NCI-H2196 (cell line): ENCODE measurements at regions not wholly inside any gene's neighbourhood (a gene's known extent, or its start where the extent isn't known, plus 50 kb on each side); places are given as distances from the start of the nearest gene placed in this dataset.

Experiments
- DNase-seq: peaks from one replicate; lab custom pipeline; 2025; ENCODE audit not compliant: unreplicated experiment; lab: John Stamatoyannopoulos, UW

GRCh38 chr2:120851116-120851773 is 115.6 kb downstream of the GLI2 start:
- DNase-seq: no peak

GRCh38 chr2:120852200-120852815 is 116.6 kb downstream of the GLI2 start:
- no peak for DNase-seq

GRCh38 chr2:120853306-120854013 is 117.8 kb downstream of the GLI2 start:
- DNase-seq: no peak

- no peak for DNase-seq
Measured at GRCh38 chr2:120854014-120854620, 118.4 kb downstream of the GLI2 start.

GRCh38 chr2:120854766-120855530 is 119.3 kb downstream of the GLI2 start:
- DNase-seq: no peak

- DNase-seq: no peak
Measured at GRCh38 chr2:120855855-120856405, 120.3 kb downstream of the GLI2 start.

GRCh38 chr2:120856421-120856862 is 120.8 kb downstream of the GLI2 start:
- DNase-seq: no peak

DNA sequence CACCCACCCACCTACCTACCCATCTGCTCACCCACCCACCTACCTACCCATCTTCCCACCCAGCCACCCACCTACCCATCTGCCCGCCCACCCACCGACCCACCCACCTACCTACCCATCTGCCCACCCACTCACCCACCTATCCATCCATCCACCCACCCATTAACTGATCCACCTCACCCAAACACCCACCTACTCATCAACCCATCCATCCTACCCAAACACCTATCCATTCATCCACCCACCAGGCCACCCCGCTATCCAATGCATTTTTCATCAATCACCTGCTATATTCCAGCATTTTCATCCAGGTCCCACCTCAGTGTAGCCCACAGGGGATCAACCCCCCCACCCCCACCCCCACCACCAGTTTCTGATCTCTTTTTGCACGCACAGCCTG is 121.8 kb downstream of the GLI2 start:
- no peak for DNase-seq

- no peak for DNase-seq
Measured at GRCh38 chr2:120857931-120858330, 122.3 kb downstream of the GLI2 start.

DNA sequence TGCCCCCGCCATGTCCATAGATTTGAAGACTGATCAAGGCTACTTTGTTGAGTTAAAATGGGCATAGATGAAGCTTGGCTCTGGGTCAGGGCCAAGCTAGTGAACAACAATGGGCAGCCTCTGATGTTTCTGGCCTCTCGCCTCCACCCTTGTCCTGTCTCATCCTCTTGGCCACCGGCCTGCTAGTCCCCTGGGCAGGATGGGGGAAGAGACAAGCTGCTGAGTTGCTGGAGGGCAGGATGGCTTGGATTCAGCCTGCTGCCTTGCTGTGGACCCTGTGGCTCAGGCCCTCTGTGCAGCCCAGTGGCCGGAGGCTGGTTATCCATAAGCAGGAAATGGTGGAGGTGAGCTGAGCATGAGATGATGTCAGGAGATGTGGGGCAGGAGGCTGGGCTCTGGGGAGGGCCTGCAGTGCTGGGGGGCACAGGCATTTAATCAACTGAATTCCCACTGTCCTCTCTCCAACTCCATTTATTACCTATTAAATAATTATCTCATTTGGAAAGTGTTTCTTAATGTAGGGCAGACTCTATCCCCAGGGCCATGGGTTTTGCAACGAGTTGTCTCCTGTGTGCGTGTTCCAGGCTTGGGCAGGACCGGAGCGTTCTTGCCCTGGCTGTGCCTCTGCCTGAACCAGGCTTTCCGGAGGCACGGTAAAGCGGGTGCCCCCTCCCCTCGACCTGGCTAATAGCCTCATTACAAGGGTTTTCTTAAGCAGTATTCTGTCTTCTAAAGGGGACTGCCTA is 122.9 kb downstream of the GLI2 start:
- DNase-seq: no peak

GRCh38 chr2:120859128-120859527 is 123.5 kb downstream of the GLI2 start:
- no peak for DNase-seq

DNA sequence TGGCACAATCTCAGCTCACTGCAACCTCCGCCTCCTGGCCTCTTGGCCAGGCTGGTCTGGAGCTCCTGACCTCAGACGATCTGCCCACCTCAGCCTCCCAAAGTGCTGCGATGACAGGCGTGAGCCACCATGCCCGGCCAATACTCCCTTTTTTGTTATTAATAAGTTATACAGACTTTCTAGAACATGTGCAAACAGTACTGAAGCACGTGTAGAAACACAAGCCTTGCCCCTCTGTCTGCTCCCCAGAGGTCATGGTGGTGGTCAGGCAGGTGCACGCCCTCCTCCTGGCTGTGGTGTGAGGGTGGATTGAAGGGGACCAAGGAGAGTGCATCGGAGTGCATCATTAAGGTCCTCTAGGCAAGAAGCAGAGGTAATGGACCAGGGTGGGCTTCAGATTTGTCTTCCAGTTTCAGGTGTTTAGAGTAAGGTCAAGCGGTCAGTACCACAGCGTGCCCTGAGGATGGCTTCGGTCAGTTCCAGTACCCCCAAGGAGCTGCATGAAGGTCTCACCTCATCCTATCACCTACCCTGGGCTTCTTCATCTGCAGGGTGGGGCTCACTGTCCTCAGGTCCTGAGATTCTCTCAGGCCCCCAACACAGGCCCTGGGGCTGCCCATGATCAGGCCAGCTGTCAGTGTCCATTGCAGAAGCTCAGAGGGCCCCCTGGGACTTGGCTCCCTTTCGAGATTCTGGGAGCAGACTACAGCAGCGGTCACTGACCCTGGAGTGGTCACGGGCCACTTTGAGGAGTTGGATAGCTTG is 124.3 kb downstream of the GLI2 start:
- no peak for DNase-seq

GRCh38 chr2:120860579-120860922 is 124.9 kb downstream of the GLI2 start:
- DNase-seq: no peak

GRCh38 chr2:120861191-120861575 is 125.5 kb downstream of the GLI2 start:
- DNase-seq: no peak

- no peak for DNase-seq
Measured at GRCh38 chr2:120861576-120862191, 126.0 kb downstream of the GLI2 start.

DNA sequence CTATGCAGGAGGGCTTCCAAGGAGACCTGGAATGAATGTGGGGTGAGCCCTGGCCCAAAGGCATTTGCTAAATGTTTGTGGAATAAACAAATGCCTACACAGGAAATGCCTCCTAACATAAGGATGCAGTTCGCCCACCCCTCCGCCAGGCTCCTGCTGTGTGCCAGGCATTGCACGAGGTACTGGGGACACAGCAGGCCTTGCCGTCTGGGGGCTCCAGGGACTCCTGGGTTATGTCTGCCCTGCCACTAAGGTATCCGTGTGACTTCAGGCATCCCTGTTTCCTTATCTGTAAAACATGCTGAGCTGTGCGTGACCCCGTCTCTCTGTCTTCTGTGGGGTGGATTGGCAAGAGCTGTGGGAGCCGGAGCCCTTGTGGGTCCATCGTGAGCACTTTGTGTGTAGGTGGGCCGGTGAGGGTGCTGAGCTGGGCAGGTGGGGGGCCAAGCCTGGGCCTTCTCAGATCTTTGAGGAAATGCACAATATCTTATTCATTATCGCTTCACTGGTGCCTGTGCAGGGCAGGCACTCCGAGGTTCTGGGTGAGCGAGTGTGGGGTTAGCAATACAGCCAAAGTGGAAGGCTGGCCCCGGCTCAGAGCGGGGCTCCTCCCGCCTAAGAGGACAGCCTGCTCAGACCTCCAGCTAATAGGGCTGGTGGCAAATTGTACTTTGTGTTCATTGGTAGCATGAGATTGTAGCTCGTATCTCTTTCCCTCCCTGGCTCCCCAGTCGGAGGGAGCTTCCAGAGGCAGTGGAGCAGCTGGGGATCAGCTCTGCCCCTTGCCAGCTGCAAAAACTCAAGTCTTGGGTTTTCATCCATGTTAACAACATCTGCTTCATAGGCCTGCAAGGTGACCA is 126.8 kb downstream of the GLI2 start:
- no peak for DNase-seq

GRCh38 chr2:120863146-120863545 is 127.5 kb downstream of the GLI2 start:
- DNase-seq: no peak

DNA sequence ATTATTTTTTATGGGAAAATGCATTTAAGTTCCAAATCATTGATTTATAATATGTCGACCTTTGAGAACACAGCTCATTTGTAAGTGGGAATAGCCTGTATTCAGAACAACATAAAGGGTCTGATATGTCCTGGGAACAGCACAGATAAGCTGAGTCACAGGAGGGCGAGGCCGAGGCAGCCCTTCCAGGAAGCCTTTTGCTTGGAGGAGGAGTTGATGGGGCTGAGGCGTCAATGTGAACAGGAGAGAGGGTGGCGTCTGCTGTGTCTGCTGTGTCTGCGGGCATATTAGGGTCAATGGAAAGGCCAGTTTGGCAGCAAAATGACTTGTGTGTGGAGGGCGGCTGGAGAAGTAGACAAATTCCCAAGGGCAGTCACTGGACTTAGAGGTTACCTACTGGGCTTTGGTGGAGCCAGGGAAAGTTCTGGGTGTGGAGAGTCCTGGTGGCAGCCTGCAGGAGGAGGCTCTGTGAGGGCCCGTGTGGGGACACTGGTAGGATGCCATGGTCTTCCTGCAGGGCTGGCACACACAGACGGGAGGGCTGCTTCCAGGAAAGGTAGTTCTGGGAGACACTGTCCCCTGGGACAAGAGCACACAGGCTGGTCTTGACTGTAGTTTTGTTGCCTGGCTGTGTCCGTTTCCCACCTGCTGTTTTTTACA is 128.1 kb downstream of the GLI2 start:
- no peak for DNase-seq
